Lower leg skin (tissue), 4 donors: ENCODE measurements at regions not wholly inside any gene's neighbourhood (a gene's known extent, or its start where the extent isn't known, plus 50 kb on each side); places are given as distances from the start of the nearest gene placed in this dataset.

Experiments
- DNase-seq, 2 donors: peaks; one replicate each; pipeline ENCODE4 v3.0.0-alpha.2; 2019; ENCODE audit warnings: low spot score in 2 of 2
- H3K4me3 ChIP-seq: fragments of 200-600 bp; sonication (generic); 2 replicates; pipeline ENCODE4 v1.5.1; 2017; ENCODE audit warnings: mild to moderate bottlenecking, low read depth; ENCODE audit not compliant: poor library complexity, severe bottlenecking
- POLR2A ChIP-seq, 2 donors: fragments of 450-650 bp; IDR thresholded peaks; one replicate each; pipeline ENCODE4 v1.6.1; 2016 to 2017; ENCODE audit warnings: antibody characterized with exemption in 2 of 2, mild to moderate bottlenecking in 1 of 2, moderate library complexity in 1 of 2
- WGBS, 2 donors: methylation state at CpG; one replicate each; pipeline ENCODE4 v1.1.5; 2018; 5-methylcytosine and 5-hydroxymethylcytosine counted together
- intact Hi-C: fragments of 100-400 bp; cut with DNase I; formaldehyde crosslinking; loops from one replicate; pipeline ENCODE4 v1.15.0; 2023; ENCODE audit warnings: low total_unique reads
- TF ChIP-seq, protein P1 (sequence below), 3 donors: fragments of 450-650 bp; IDR thresholded peaks; one replicate each; pipeline ENCODE4 v1.5.1; 2016; ENCODE audit warnings: antibody characterized with exemption in 3 of 3, mild to moderate bottlenecking in 3 of 3, moderate library complexity in 2 of 3

DNA sequence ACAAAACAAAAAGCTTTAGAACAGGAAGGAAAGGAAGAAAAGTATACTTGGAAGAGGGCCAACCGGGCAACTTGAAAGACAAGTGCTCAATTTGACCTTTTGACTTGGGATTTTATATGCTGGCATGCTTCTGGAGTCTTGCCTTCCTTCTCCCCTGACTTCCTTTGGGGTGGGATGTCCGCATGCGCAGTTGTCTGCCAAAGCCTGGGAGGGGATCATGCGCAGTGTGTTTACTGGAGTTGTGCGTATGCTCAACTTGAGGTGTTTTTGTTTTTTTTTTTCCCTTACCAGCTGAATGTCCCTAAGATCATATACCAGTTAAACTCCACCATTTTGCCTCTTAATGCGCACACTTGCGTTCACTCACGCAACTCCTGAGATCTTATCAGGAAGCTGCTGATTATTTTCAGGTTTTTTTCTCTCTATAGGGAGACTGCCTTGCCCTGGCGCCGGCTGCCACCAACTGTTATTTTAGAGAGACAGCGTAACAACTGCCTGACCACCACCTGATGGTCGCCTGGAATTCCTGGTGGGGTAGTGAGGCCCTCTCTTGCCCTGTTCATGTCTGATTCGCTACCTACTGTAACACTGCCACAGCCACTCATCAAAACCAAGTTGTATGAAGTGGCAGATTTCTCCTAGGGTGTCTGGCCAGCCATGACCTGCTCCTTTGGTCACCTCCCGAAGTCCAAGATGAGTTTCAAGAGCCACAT, 138.7 kb upstream of the ZNF644 start:
- no peak overlapping the region for H3K4me3 ChIP-seq
- intact Hi-C loops: no loop called here
- 84 to 85% methylated on average over 14 of the region's 14 CpGs for WGBS, 2 donors
- no peak for DNase-seq
- TF ChIP-seq, protein P1, sequence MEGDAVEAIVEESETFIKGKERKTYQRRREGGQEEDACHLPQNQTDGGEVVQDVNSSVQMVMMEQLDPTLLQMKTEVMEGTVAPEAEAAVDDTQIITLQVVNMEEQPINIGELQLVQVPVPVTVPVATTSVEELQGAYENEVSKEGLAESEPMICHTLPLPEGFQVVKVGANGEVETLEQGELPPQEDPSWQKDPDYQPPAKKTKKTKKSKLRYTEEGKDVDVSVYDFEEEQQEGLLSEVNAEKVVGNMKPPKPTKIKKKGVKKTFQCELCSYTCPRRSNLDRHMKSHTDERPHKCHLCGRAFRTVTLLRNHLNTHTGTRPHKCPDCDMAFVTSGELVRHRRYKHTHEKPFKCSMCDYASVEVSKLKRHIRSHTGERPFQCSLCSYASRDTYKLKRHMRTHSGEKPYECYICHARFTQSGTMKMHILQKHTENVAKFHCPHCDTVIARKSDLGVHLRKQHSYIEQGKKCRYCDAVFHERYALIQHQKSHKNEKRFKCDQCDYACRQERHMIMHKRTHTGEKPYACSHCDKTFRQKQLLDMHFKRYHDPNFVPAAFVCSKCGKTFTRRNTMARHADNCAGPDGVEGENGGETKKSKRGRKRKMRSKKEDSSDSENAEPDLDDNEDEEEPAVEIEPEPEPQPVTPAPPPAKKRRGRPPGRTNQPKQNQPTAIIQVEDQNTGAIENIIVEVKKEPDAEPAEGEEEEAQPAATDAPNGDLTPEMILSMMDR (IDR thresholded peaks at IDR 0.05): no peak
- TF ChIP-seq POLR2A (IDR thresholded peaks at IDR 0.05): no peak

DNA sequence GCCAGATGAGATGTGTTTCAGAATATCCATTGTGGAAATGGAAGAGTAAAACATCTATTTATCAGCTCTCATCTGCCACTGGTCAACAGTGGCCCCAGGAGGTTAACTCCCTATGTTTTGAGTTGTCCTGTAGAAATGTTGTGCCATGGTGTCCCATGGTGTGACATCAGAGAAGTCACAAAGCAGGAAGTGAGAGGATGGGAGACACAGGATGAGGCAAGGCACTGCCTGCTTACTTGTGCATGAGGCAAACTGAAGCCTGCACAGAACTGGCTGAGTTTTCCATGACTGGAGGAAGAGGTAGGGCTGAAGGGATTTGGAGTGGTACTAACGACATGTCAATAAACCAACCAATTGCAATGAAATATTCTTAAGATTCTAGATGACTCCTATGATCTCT, 131.5 kb upstream of the ZNF644 start:
- no peak overlapping the region for H3K4me3 ChIP-seq
- intact Hi-C loops: no loop called here
- no peak for TF ChIP-seq POLR2A (IDR thresholded peaks at IDR 0.05)
- TF ChIP-seq, protein P1 (IDR thresholded peaks at IDR 0.05): no peak
- 85 to 96% methylated on average over 1 of the region's 1 CpG for WGBS, 2 donors
- DNase-seq: no peak

DNA sequence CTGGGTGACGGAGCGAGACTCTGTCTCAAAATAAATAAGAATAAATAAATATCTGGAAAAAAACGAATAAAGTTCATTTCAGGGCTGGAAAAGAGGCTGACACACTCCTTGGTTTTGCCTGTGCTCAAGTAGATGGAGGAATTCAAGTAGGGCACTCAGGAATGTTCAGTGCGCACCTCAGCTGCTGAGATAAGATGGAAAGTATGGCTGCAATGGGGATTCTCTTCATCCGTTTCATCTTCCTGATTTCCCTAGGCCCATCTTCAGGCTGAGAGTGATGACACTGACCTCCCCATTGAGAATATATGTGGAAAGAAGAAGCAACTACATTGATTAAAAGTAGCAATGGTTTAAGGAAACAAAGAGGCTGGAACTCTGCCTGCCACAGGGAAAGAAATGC, 130.5 kb upstream of the ZNF644 start:
- 82 to 83% methylated on average over 5 of the region's 5 CpGs for WGBS, 2 donors
- H3K4me3 ChIP-seq: no peak overlapping the region
- intact Hi-C loops: no loop called here
- TF ChIP-seq POLR2A (IDR thresholded peaks at IDR 0.05): no peak
- TF ChIP-seq, protein P1 (IDR thresholded peaks at IDR 0.05): no peak
- DNase-seq: no peak

DNA sequence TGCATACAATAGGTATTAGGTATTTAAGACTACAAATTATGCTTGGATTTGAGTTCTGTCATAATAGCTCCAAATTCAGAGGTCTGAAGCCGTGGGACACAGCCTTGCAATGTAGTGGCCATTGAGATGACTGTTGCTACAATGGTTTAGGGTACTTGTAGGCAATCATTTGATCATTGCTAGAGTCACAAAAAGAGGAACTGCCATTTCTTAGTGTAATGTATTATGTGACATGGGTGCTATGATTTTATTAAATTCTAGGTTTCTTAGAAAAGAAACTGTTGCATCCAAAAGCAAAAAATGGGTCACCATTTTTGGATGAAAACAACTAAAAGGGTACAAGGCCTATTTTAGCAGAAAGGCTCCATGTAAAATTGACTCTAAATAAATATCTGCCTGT, 129.9 kb upstream of the ZNF644 start:
- TF ChIP-seq, protein P1 (IDR thresholded peaks at IDR 0.05): no peak
- TF ChIP-seq POLR2A (IDR thresholded peaks at IDR 0.05): no peak
- DNase-seq: no peak

DNA sequence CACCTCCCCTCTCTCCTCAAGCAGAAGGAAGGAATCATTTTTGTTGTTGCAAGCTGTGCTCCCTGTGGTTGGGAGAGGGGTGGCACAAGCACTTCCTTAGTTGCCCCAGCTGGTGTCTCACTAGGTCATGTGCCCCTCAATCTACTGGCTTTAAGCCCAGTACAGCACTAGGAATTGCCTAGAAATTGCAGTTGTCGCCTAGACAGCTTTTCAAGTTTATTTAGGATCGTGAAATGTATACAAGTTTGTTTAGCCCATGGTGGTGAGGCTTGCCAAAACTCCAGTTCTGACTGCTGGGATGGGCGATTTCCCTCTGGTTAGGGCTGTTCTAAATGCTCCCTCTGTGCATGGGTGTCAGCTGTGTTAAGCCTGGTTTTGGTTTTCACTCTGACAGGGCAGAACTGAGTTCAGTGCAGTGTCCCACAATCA, 126.8 kb upstream of the ZNF644 start:
- H3K4me3 ChIP-seq: no peak overlapping the region
- TF ChIP-seq, protein P1 (IDR thresholded peaks at IDR 0.05): no peak
- DNase-seq: no peak
- intact Hi-C loops: no loop called here
- 63 to 66% methylated on average over 3 of the region's 3 CpGs for WGBS, 2 donors

More for the DNA sequence above, 129.9 kb upstream of the ZNF644 start:
- H3K4me3 ChIP-seq: no peak overlapping the region
- 86 to 94% methylated on average over 1 of the region's 1 CpG for WGBS, 2 donors
- intact Hi-C loops: no loop called here

DNA sequence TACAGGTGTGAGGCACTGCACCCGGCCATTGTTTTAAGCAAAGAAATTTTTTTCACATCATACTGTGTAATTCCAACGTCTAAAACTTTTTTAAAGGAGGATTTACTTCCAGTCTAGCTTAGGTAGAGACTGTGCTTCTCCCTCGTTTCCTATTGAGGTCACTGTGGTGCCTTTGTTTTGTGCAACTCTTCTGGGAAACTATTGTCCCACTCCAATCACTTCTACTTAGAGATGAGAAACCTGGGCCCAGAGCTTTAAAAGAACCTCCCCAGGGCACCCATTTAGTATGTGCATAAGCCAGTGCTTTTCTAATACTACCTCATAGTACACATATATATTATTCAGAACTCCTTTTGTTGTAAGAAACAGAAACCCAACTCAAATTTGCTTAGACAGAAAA, 120.0 kb upstream of the ZNF644 start:
- no peak for DNase-seq

More for the DNA sequence above, 120.0 kb upstream of the ZNF644 start:
- WGBS, 2 donors: 63 to 65% methylated on average over 3 of the region's 3 CpGs
- TF ChIP-seq, protein P1 (IDR thresholded peaks at IDR 0.05): no peak
- no peak for TF ChIP-seq POLR2A (IDR thresholded peaks at IDR 0.05)
- intact Hi-C loops: no loop called here
- no peak overlapping the region for H3K4me3 ChIP-seq
